ENCODE measurements at regions not wholly inside any gene's neighbourhood (a gene's known extent, or its start where the extent isn't known, plus 50 kb on each side); places are given as distances from the start of the nearest gene placed in this dataset.

DNA sequence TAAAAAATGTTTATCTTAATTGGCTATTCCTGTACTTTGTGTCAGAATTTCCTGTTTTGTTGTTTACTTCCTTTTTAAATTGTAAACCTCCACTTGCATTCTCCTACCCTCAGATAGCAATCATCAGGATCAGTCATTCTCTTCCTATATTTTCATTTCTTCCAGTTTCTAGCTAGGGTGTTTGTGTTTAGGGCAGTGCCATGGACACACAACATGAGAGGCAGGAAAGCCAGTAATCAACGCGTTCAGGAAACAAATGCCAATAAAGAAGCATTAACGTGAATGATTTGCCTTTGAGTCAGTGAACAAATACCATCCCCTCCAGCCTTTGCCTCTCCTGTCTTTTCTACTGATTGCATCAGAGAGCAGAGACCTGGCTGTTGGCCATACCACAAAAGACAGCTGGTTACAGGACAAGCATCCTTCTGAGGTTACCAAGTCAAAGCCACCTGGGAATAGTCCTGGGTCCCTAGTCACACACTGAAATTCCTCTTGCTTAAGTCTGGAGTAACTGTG, 56.7 kb upstream of the FHL2 start (continued):
- TF ChIP-seq, protein P1, sequence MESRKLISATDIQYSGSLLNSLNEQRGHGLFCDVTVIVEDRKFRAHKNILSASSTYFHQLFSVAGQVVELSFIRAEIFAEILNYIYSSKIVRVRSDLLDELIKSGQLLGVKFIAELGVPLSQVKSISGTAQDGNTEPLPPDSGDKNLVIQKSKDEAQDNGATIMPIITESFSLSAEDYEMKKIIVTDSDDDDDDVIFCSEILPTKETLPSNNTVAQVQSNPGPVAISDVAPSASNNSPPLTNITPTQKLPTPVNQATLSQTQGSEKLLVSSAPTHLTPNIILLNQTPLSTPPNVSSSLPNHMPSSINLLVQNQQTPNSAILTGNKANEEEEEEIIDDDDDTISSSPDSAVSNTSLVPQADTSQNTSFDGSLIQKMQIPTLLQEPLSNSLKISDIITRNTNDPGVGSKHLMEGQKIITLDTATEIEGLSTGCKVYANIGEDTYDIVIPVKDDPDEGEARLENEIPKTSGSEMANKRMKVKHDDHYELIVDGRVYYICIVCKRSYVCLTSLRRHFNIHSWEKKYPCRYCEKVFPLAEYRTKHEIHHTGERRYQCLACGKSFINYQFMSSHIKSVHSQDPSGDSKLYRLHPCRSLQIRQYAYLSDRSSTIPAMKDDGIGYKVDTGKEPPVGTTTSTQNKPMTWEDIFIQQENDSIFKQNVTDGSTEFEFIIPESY (IDR thresholded peaks at IDR 0.05) = no peak
- TF ChIP-seq SP1 (IDR thresholded peaks at IDR 0.05) (no peak), TAF1 (conservative IDR thresholded peaks at IDR 0.05) (peak; percentile 22), NR2F2 (IDR thresholded peaks at IDR 0.05) (no peak)

DNA sequence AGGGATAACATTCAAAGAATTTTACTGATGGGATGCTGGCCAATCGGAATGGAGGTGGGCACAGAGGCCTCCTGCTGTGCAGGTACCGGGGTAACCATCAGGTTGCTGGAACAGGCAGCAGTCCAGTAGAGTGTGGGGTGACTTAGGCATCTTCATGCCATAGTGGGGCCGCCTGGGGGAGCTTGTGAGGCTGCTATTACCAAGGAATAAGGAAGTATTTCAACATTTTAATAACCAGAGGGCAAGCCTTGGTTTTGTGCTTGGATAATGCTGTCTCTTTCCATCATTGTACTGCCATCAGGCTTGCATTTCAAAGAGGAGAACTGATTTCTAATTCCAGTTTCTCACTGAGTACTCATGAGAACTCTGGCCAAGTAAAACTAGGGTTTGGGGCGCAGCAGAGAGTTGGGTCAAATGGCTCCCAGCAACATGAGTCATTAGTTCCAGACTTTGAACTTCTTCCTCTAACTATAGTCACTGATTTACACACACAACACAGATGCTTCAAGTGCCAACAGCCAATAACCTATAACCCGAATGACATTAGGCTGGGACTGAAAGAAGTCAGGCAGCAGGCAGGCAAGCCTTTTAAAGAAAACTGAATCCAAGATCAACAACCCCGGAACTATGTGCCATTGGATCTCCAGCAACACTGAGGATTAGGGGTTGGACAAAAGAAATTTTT, 56.1 kb upstream of the FHL2 start:
- Histone ChIP-seq H3K9me3 (ENCODE audit: control insufficient read depth in 4 of 4, low read length in 3 of 4) (no peaks in the 10 kb centered on the region), H3K36me3 (ENCODE audit: control insufficient read depth in 4 of 4, insufficient read depth in 3 of 4, low read depth in 1 of 4, low read length in 3 of 4) (no peaks in the 10 kb centered on the region), H3K27ac (ENCODE audit: low read depth in 1 of 2, low read length in 2 of 2) (peak overlapping the region; percentile 40 to 70), H3K9ac (ENCODE audit: low read depth in 1 of 2, low read length in 2 of 2) (no peak overlapping the region), H3K4me3 (ENCODE audit: low read depth in 1 of 3, low read length in 3 of 3) (no peak overlapping the region), H3K27me3 (ENCODE audit: control insufficient read depth in 4 of 4, insufficient read depth in 4 of 4, low read length in 3 of 4) (no peaks in the 10 kb centered on the region), H3K4me1 (ENCODE audit: control insufficient read depth in 4 of 4, insufficient read depth in 4 of 4, low read length in 3 of 4) (peaks cover 0 to 14% (median 3%) of the 10 kb centered on the region in 4 donors)
- 38% methylated on average over 6 of the region's 6 CpGs for WGBS
- DNase-seq (ENCODE audit: low spot score) = no peak
- TF ChIP-seq JUND (IDR thresholded peaks at IDR 0.05) (peak; percentile 99), RXRA (IDR thresholded peaks at IDR 0.05) (peak; percentile 80 to 88), SP1 (IDR thresholded peaks at IDR 0.05) (peak; percentile 90), EGR1 (IDR thresholded peaks at IDR 0.05; ENCODE audit: low read depth in 2 of 2) (peak in 1 of 2 donors; percentile 83), FOXA1 (IDR thresholded peaks at IDR 0.05) (no peak), RAD21 (IDR thresholded peaks at IDR 0.05) (peak; percentile 44 to 53), YY1 (IDR thresholded peaks at IDR 0.05) (peak; percentile 84), NR2F2 (IDR thresholded peaks at IDR 0.05) (peak; percentile 77), HNF4G (IDR thresholded peaks at IDR 0.05) (peak; percentile 85), HNF4A (conservative IDR thresholded peaks at IDR 0.05) (peak; percentile 88 to 90), TAF1 (conservative IDR thresholded peaks at IDR 0.05) (peak; percentile 51), FOXA2 (IDR thresholded peaks at IDR 0.05) (peak; percentile 58), GABPA (IDR thresholded peaks at IDR 0.05 in 1 of 2, conservative IDR thresholded peaks at IDR 0.05 in 1 of 2) (no peak)
- TF ChIP-seq, protein P2, sequence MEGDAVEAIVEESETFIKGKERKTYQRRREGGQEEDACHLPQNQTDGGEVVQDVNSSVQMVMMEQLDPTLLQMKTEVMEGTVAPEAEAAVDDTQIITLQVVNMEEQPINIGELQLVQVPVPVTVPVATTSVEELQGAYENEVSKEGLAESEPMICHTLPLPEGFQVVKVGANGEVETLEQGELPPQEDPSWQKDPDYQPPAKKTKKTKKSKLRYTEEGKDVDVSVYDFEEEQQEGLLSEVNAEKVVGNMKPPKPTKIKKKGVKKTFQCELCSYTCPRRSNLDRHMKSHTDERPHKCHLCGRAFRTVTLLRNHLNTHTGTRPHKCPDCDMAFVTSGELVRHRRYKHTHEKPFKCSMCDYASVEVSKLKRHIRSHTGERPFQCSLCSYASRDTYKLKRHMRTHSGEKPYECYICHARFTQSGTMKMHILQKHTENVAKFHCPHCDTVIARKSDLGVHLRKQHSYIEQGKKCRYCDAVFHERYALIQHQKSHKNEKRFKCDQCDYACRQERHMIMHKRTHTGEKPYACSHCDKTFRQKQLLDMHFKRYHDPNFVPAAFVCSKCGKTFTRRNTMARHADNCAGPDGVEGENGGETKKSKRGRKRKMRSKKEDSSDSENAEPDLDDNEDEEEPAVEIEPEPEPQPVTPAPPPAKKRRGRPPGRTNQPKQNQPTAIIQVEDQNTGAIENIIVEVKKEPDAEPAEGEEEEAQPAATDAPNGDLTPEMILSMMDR (IDR thresholded peaks at IDR 0.05; ENCODE audit: low read depth, low read length, missing input control) = no peak
- TF ChIP-seq, protein P3, sequence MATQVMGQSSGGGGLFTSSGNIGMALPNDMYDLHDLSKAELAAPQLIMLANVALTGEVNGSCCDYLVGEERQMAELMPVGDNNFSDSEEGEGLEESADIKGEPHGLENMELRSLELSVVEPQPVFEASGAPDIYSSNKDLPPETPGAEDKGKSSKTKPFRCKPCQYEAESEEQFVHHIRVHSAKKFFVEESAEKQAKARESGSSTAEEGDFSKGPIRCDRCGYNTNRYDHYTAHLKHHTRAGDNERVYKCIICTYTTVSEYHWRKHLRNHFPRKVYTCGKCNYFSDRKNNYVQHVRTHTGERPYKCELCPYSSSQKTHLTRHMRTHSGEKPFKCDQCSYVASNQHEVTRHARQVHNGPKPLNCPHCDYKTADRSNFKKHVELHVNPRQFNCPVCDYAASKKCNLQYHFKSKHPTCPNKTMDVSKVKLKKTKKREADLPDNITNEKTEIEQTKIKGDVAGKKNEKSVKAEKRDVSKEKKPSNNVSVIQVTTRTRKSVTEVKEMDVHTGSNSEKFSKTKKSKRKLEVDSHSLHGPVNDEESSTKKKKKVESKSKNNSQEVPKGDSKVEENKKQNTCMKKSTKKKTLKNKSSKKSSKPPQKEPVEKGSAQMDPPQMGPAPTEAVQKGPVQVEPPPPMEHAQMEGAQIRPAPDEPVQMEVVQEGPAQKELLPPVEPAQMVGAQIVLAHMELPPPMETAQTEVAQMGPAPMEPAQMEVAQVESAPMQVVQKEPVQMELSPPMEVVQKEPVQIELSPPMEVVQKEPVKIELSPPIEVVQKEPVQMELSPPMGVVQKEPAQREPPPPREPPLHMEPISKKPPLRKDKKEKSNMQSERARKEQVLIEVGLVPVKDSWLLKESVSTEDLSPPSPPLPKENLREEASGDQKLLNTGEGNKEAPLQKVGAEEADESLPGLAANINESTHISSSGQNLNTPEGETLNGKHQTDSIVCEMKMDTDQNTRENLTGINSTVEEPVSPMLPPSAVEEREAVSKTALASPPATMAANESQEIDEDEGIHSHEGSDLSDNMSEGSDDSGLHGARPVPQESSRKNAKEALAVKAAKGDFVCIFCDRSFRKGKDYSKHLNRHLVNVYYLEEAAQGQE (IDR thresholded peaks at IDR 0.05) = peak; percentile 77
- TF ChIP-seq, protein P4, sequence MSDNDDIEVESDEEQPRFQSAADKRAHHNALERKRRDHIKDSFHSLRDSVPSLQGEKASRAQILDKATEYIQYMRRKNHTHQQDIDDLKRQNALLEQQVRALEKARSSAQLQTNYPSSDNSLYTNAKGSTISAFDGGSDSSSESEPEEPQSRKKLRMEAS (IDR thresholded peaks at IDR 0.05) = peak; percentile 31
- TF ChIP-seq, protein P5, sequence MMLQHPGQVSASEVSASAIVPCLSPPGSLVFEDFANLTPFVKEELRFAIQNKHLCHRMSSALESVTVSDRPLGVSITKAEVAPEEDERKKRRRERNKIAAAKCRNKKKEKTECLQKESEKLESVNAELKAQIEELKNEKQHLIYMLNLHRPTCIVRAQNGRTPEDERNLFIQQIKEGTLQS (IDR thresholded peaks at IDR 0.05) = peak; percentile 96
- TF ChIP-seq, protein P1 (IDR thresholded peaks at IDR 0.05) = no peak

All from liver (tissue), 8 donors.